ENCODE measurements at regions not wholly inside any gene's neighbourhood (a gene's known extent, or its start where the extent isn't known, plus 50 kb on each side); places are given as distances from the start of the nearest gene placed in this dataset.
"Not testable (repeated sequence)": the region's sequence is repeated elsewhere in the genome, so short reads cannot be mapped to it uniquely, and the experiment has no call there.

GRCh38 chr12:46711756-46712155 lies 114.0 kb downstream of the SLC38A4 start:
- no peak for DNase-seq (ENCODE audit: low read depth in 2 of 2, low spot score in 1 of 2)

- no peak for DNase-seq (ENCODE audit: low read depth in 2 of 2, low spot score in 1 of 2)
These were observed 115.6 kb downstream of the SLC38A4 start for GRCh38 chr12:46710125-46710743.

GRCh38 chr12:46702581-46703344 lies 123.0 kb downstream of the SLC38A4 start:
- DNase-seq (ENCODE audit: low read depth in 2 of 2, low spot score in 1 of 2) = no peak

- DNase-seq (ENCODE audit: low read depth in 2 of 2, low spot score in 1 of 2) = no peak
These were observed 124.4 kb downstream of the SLC38A4 start for GRCh38 chr12:46701356-46701755.

- no peak for DNase-seq (ENCODE audit: low read depth in 2 of 2, low spot score in 1 of 2)
These were observed 125.8 kb downstream of the SLC38A4 start for GRCh38 chr12:46699986-46700385.

- DNase-seq (ENCODE audit: low read depth in 2 of 2, low spot score in 1 of 2) = no peak
These were observed 127.8 kb downstream of the SLC38A4 start for GRCh38 chr12:46698003-46698402.

GRCh38 chr12:46693518-46693917 lies 132.3 kb downstream of the SLC38A4 start:
- no peak for DNase-seq (ENCODE audit: low read depth in 2 of 2, low spot score in 1 of 2)

- DNase-seq (ENCODE audit: low read depth in 2 of 2, low spot score in 1 of 2) = no peak
These were observed 132.8 kb downstream of the SLC38A4 start for GRCh38 chr12:46693034-46693433.

GRCh38 chr12:46692606-46693005 lies 133.2 kb downstream of the SLC38A4 start:
- no peak for DNase-seq (ENCODE audit: low read depth in 2 of 2, low spot score in 1 of 2)

GRCh38 chr12:46686267-46686942 lies 139.4 kb downstream of the SLC38A4 start:
- DNase-seq (ENCODE audit: low read depth in 2 of 2, low spot score in 1 of 2) = no peak

- DNase-seq (ENCODE audit: low read depth in 2 of 2, low spot score in 1 of 2) = not testable (repeated sequence)
These were observed 141.6 kb downstream of the SLC38A4 start for GRCh38 chr12:46684243-46684642.

- DNase-seq (ENCODE audit: low read depth in 2 of 2, low spot score in 1 of 2) = no peak
These were observed 143.6 kb downstream of the SLC38A4 start for GRCh38 chr12:46682148-46682547.

GRCh38 chr12:46680506-46680905 lies 145.3 kb downstream of the SLC38A4 start:
- DNase-seq (ENCODE audit: low read depth in 2 of 2, low spot score in 1 of 2) = no peak

- DNase-seq (ENCODE audit: low read depth in 2 of 2, low spot score in 1 of 2) = no peak
These were observed 146.0 kb downstream of the SLC38A4 start for GRCh38 chr12:46679754-46680153.

GRCh38 chr12:46678426-46678825 lies 147.4 kb downstream of the SLC38A4 start:
- DNase-seq (ENCODE audit: low read depth in 2 of 2, low spot score in 1 of 2) = no peak

GRCh38 chr12:46677749-46678148 lies 148.0 kb downstream of the SLC38A4 start:
- DNase-seq (ENCODE audit: low read depth in 2 of 2, low spot score in 1 of 2) = no peak

- no peak for DNase-seq (ENCODE audit: low read depth in 2 of 2, low spot score in 1 of 2)
These were observed 148.8 kb downstream of the SLC38A4 start for GRCh38 chr12:46676797-46677520.

GRCh38 chr12:46676396-46676795 lies 149.4 kb downstream of the SLC38A4 start:
- no peak for DNase-seq (ENCODE audit: low read depth in 2 of 2, low spot score in 1 of 2)

GRCh38 chr12:46675736-46676135 lies 150.1 kb downstream of the SLC38A4 start:
- no peak for DNase-seq (ENCODE audit: low read depth in 2 of 2, low spot score in 1 of 2)

GRCh38 chr12:46674800-46675199 lies 151.0 kb downstream of the SLC38A4 start:
- no peak for DNase-seq (ENCODE audit: low read depth in 2 of 2, low spot score in 1 of 2)

GRCh38 chr12:46674129-46674528 lies 151.7 kb downstream of the SLC38A4 start:
- no peak for DNase-seq (ENCODE audit: low read depth in 2 of 2, low spot score in 1 of 2)

- no peak for DNase-seq (ENCODE audit: low read depth in 2 of 2, low spot score in 1 of 2)
These were observed 154.7 kb downstream of the SLC38A4 start for GRCh38 chr12:46671102-46671501.

All from stimulated activated CD8-positive, alpha-beta memory T cell treated with anti-CD3 and anti-CD28 coated beads, Interleukin-4, amount 100 ng/mL, for 4 hours (primary cell).